ENCODE measurements at regions not wholly inside any gene's neighbourhood (a gene's known extent, or its start where the extent isn't known, plus 50 kb on each side); places are given as distances from the start of the nearest gene placed in this dataset.

GRCh38 chr1:186616511-186616910 lies 63.7 kb downstream of the PTGS2 start:
- TF ChIP-seq POLR2AphosphoS5 (IDR thresholded peaks at IDR 0.05; ENCODE audit: borderline replicate concordance, low read depth, low read length): no peak
- no peak for TF ChIP-seq EZH2 (IDR thresholded peaks at IDR 0.05)
- no peak for TF ChIP-seq FOXP2 (optimal IDR thresholded peaks at IDR 0.05; ENCODE audit: control extremely low read depth, extremely low read length, insufficient read depth)
